Neutrophil (primary cell): ENCODE measurements at regions not wholly inside any gene's neighbourhood (a gene's known extent, or its start where the extent isn't known, plus 50 kb on each side); places are given as distances from the start of the nearest gene placed in this dataset.

Source experiments
- H3K27ac ChIP-seq: fragments of 200-600 bp; sonication (generic); 2 replicates; pipeline ENCODE4 v1.5.1; 2016; ENCODE audit warnings: mild to moderate bottlenecking, moderate library complexity
- H3K27me3 ChIP-seq: fragments of 200-600 bp; sonication (generic); 2 replicates; pipeline ENCODE4 v1.6.0; 2016; ENCODE audit warnings: mild to moderate bottlenecking
- H3K36me3 ChIP-seq: fragments of 200-600 bp; sonication (generic); 2 replicates; pipeline ENCODE4 v1.5.1; 2017
- H3K4me1 ChIP-seq, 2 experiments: fragments of 200-600 bp in 1 of 2; sonication (generic) in 1 of 2; 1 replicate in 1 of 2; 2 replicates in 1 of 2; pipeline versions ENCODE4 v1.5.1 to v1.6.1; 2013 to 2016; ENCODE audit warnings: low read depth in 1 of 2, low read length in 1 of 2, mild to moderate bottlenecking in 1 of 2, moderate library complexity in 1 of 2; ENCODE audit not compliant: control insufficient read depth in 1 of 2, insufficient read depth in 1 of 2
- H3K4me3 ChIP-seq, 2 experiments: fragments of 200-600 bp in 1 of 2; sonication (generic) in 1 of 2; 1 replicate in 1 of 2; 2 replicates in 1 of 2; pipeline ENCODE4 v1.5.1; 2013 to 2016; ENCODE audit warnings: low read depth in 1 of 2, low read length in 1 of 2, mild to moderate bottlenecking in 1 of 2, moderate library complexity in 1 of 2
- H3K9me3 ChIP-seq: fragments of 200-600 bp; sonication (generic); 2 replicates; pipeline ENCODE4 v1.5.1; 2016
- CTCF ChIP-seq: fragments of 200-600 bp; sonication (generic); IDR thresholded peaks from 2 replicates; pipeline ENCODE4 v1.5.1; 2016; ENCODE audit warnings: antibody characterized with exemption

- Histone ChIP-seq H3K4me1 (no peaks in the 10 kb centered on the region), H3K27me3 (peaks cover 4% of the 10 kb centered on the region)
- TF ChIP-seq CTCF = no peak
Observed at GRCh38 chr4:3672465-3672831, 93.7 kb upstream of the ADRA2C start.

DNA sequence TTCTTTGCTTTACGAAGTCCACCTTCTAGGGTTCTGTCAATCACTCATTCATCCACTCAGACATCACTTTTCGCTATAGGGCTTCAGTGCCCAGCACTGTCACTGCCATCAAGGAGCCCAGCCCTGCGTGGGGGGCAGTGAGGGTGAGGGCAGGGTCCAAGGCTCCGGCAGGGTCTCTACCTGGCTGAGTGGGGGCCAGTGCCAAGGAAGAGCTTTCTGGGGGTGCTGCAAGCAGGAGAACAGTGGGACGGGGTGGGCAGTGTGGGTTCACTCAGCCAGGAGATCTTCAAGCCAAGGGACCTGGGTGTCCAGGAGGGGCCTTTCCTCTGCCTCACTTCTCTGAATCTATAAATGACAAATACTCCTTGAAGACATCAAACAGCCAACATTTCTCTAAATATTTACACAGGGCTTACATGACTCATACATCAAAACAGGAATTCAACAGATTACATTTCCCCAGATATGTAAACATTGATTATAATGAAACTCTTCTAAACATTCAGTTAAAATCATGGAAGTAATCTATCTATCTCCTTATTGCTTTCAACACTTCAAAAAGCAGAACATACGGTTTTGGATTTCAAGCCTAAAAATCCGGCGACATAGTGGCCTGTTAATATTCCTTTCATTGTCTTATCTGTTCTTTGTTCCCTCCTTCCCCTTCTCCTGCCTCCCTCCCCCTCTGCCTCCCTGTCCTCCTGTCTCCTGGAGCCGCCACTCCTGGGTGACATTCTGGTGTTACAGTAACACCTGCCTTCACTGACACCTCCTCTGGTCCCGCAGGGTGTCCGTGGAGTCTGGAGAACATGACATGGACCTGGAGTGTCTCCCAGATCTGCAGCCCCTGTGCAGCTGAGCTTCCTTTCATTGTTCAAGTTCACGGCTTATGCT lies 94.4 kb upstream of the ADRA2C start:
- Histone ChIP-seq H3K27ac (no peak overlapping the region), H3K27me3 (peaks cover 4% of the 10 kb centered on the region), H3K36me3 (no peaks in the 10 kb centered on the region), H3K4me1 (no peaks in the 10 kb centered on the region), H3K9me3 (no peaks in the 10 kb centered on the region), H3K4me3 (no peak overlapping the region)
- TF ChIP-seq CTCF = no peak

More at GRCh38 chr4:3672465-3672831, 93.7 kb upstream of the ADRA2C start:
- Histone ChIP-seq H3K9me3 (no peaks in the 10 kb centered on the region), H3K4me3 (no peak overlapping the region), H3K36me3 (no peaks in the 10 kb centered on the region), H3K27ac (no peak overlapping the region)

DNA sequence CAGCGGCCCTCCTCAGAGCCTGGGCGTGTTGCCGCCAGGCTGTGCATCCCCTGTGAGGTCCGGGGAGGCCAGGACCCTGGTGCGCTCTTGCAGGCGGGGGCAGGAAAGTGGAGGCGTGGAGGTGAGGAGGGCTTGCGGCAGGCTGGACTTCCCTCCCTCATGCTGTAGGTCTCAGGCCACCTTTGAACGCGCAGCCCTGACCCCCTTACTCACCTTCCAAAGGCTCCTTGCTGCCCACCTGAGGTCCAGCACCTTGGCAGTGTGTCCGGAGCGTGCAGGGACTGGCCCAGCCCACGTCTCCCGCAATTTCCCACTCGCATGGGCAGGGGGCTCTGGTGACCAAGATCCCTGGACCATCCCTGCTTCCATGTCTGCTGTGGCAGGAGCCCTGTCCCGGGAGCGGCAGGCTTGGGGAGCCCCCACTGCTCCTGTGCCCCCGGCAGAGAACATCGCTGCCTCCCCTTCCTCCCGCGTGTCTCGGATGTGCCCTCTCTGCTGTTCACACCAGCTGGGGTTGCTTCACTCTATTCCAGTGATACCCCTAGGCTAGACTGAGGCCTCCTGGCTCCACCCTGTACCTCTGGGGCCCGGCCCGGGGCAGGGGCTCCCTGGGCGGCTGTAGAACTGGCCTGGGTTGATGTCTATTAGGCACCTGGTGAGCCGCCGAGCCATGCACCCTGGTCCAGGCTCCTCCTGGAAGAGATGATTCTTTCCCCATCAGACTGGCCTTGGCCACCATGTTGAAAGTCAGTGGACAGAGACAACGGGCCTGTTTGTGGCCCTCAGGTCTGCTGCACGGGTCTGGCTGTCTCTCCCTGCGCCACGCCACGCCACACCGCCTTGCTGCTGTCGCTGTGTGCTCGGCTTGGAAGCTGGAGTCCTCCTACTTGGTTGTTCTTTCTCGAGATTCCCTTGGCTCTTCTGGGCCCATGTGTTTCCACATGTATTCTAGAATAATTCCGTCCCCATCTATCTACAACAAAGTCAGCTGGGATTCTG lies 95.4 kb upstream of the ADRA2C start:
- H3K4me3 ChIP-seq = no peak overlapping the region
- no peaks in the 10 kb centered on the region for H3K4me1 ChIP-seq
- H3K36me3 ChIP-seq = no peaks in the 10 kb centered on the region
- H3K27ac ChIP-seq = no peak overlapping the region
- H3K27me3 ChIP-seq = peaks cover 4% of the 10 kb centered on the region
- TF ChIP-seq CTCF = no peak
- H3K9me3 ChIP-seq = no peaks in the 10 kb centered on the region

GRCh38 chr4:3669553-3669949 lies 96.6 kb upstream of the ADRA2C start:
- Histone ChIP-seq H3K4me3 (no peak overlapping the region), H3K36me3 (no peaks in the 10 kb centered on the region), H3K4me1 (no peaks in the 10 kb centered on the region), H3K9me3 (no peaks in the 10 kb centered on the region), H3K27ac (no peak overlapping the region), H3K27me3 (peaks cover 2% of the 10 kb centered on the region)
- TF ChIP-seq CTCF = no peak

DNA sequence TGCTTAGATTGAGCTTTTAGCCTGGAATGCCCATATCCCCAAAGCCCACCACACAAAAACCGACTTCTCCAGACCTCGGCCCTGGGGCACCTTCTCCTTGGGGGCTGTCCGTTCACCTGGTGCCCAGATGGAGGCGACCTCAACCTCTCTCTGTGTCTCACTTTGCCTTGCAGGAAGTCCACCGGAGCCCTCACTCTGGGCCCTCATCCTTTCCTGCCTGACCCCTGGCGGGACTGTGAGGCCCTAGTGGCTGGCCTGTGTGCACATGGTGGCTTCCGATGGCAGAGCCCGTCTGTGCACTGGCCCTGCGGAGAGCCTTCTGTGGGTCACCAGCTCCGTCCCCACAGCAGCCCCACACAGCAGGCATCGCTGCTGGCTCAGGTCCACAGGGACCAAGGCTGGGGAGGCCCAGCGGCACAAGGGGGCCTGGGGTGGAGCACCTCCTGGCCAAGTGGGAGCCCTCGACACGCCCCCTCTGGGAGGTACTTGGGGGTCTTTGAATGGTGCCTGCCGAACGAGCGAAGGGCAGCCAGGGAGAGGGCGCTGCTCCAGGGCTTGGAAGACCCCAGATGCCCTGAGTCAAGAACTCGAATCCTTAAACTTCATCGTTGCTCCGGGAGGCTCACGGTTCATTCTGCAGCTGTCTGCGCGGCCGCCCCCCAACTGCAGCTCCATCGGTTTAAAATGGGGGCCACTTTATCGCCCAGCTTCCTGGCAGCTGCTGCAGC lies 97.2 kb upstream of the ADRA2C start:
- Histone ChIP-seq H3K4me1 (no peaks in the 10 kb centered on the region), H3K27ac (no peak overlapping the region), H3K9me3 (no peaks in the 10 kb centered on the region), H3K27me3 (no peaks in the 10 kb centered on the region), H3K36me3 (no peaks in the 10 kb centered on the region), H3K4me3 (no peak overlapping the region)
- no peak for TF ChIP-seq CTCF
